Astrocyte (in vitro differentiated cells and primary cell): ENCODE measurements at regions not wholly inside any gene's neighbourhood (a gene's known extent, or its start where the extent isn't known, plus 50 kb on each side); places are given as distances from the start of the nearest gene placed in this dataset.

ENCODE experiments used
- EZH2 ChIP-seq: IDR thresholded peaks from 2 replicates; pipeline ENCODE4 v1.6.1; 2012; ENCODE audit warnings: mild to moderate bottlenecking, low read length, inconsistent platforms; ENCODE audit not compliant: insufficient read depth
- TF ChIP-seq, protein P1 (sequence below): IDR thresholded peaks from 2 replicates; pipeline ENCODE4 v1.5.1; 2011; ENCODE audit warnings: low read depth, mild to moderate bottlenecking, inconsistent platforms, low read length, moderate library complexity; ENCODE audit not compliant: insufficient read depth

DNA sequence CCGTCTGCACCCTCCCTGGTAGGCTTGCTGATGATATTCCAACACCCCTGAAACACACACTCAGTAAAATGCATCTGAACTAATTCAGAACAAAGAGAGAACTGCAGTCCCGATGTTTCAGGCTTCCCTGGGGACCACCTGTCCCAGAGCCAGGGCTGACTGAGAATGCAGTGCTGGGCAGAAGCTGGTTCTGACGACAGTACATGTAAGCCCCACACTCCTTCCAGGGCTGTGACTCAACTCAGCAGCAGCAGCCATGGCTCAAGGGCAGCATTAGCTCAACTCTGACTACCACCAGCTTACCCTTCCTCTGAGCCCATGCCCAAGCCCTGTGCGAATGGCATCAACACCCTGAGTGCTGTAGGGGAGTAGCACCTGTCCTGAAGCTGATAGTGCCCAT is 56.4 kb upstream of the SIPA1L2 start:
- TF ChIP-seq, protein P1, sequence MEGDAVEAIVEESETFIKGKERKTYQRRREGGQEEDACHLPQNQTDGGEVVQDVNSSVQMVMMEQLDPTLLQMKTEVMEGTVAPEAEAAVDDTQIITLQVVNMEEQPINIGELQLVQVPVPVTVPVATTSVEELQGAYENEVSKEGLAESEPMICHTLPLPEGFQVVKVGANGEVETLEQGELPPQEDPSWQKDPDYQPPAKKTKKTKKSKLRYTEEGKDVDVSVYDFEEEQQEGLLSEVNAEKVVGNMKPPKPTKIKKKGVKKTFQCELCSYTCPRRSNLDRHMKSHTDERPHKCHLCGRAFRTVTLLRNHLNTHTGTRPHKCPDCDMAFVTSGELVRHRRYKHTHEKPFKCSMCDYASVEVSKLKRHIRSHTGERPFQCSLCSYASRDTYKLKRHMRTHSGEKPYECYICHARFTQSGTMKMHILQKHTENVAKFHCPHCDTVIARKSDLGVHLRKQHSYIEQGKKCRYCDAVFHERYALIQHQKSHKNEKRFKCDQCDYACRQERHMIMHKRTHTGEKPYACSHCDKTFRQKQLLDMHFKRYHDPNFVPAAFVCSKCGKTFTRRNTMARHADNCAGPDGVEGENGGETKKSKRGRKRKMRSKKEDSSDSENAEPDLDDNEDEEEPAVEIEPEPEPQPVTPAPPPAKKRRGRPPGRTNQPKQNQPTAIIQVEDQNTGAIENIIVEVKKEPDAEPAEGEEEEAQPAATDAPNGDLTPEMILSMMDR: no peak
- no peak for TF ChIP-seq EZH2
